Thyroid gland (tissue), 4 donors: ENCODE measurements at regions not wholly inside any gene's neighbourhood (a gene's known extent, or its start where the extent isn't known, plus 50 kb on each side); places are given as distances from the start of the nearest gene placed in this dataset.

Experiments used
- POLR2A ChIP-seq, 2 donors: fragments of 450-650 bp; IDR thresholded peaks; one replicate each; pipeline ENCODE4 v1.6.1; 2017; ENCODE audit warnings: antibody characterized with exemption in 2 of 2, mild to moderate bottlenecking in 2 of 2, moderate library complexity in 1 of 2
- TF ChIP-seq, protein P1 (sequence below), 6 experiments: fragments of 200-600 bp in 3 of 6; fragments of 450-650 bp in 3 of 6; sonication (generic) in 3 of 6; IDR thresholded peaks; one replicate each; pipeline ENCODE4 v1.5.1; 2016 to 2019; ENCODE audit warnings: antibody characterized with exemption in 6 of 6, mild to moderate bottlenecking in 2 of 6, inconsistent platforms in 1 of 6, moderate library complexity in 1 of 6

- TF ChIP-seq, protein P1, sequence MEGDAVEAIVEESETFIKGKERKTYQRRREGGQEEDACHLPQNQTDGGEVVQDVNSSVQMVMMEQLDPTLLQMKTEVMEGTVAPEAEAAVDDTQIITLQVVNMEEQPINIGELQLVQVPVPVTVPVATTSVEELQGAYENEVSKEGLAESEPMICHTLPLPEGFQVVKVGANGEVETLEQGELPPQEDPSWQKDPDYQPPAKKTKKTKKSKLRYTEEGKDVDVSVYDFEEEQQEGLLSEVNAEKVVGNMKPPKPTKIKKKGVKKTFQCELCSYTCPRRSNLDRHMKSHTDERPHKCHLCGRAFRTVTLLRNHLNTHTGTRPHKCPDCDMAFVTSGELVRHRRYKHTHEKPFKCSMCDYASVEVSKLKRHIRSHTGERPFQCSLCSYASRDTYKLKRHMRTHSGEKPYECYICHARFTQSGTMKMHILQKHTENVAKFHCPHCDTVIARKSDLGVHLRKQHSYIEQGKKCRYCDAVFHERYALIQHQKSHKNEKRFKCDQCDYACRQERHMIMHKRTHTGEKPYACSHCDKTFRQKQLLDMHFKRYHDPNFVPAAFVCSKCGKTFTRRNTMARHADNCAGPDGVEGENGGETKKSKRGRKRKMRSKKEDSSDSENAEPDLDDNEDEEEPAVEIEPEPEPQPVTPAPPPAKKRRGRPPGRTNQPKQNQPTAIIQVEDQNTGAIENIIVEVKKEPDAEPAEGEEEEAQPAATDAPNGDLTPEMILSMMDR (IDR thresholded peaks at IDR 0.05), result no peak
- no peak for TF ChIP-seq POLR2A (IDR thresholded peaks at IDR 0.05)
Measured at GRCh38 chrX:42465821-42466220, 312.1 kb downstream of the PPP1R2C start.
